ENCODE measurements at regions not wholly inside any gene's neighbourhood (a gene's known extent, or its start where the extent isn't known, plus 50 kb on each side); places are given as distances from the start of the nearest gene placed in this dataset.

GRCh38 chr20:19835533-19836222 is 77.6 kb downstream of the RIN2 start:
- TF ChIP-seq CTCF (IDR thresholded peaks at IDR 0.05; ENCODE audit: insufficient read depth, low read length), result no peak
- TF ChIP-seq GABPA (IDR thresholded peaks at IDR 0.05; ENCODE audit: low read depth), result no peak
